ENCODE measurements at regions not wholly inside any gene's neighbourhood (a gene's known extent, or its start where the extent isn't known, plus 50 kb on each side); places are given as distances from the start of the nearest gene placed in this dataset.
"Not testable (repeated sequence)": the region's sequence is repeated elsewhere in the genome, so short reads cannot be mapped to it uniquely, and the experiment has no call there.

DNA sequence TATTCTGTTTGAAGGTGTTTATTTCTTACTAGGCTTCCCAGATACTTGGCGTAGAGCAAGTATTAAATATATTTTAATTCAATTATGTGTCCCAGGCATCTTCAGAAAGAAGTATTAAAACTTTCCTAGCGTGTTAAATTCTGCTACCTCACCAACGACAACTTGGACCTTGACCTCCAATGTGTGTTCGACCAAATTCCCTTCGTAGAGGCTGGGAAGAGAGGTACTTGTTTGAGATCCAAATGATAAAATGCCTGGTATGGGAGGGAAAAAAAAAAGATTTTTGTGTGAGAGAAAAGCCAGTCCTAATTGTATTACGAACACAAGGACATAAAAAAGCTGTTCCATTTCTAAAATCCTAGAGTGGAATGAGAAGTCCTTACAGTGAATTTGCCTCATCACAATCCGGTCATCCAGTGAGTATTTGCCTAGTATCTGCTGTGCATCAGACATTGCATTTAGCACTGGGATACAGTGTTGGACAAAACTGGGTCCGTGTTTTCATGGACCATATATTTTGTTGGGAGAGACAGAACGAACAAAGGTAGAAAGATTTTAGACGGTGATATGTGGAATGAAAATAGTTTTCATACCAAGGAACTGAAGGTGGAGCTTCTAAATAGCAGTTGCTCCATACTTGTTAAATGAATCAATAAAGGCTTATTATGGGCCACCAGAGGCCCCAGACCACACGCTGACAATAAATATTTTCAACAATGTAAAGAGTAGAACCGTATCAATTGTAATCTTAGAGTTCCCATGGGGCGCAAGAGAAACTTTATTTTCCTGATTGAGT, 103.1 kb downstream of the KIF4B start:
- DNase-seq (ENCODE audit: low read depth): no peak

- no peak for DNase-seq (ENCODE audit: low read depth)
Measured at GRCh38 chr5:155125551-155126095, 112.1 kb downstream of the KIF4B start.

DNA sequence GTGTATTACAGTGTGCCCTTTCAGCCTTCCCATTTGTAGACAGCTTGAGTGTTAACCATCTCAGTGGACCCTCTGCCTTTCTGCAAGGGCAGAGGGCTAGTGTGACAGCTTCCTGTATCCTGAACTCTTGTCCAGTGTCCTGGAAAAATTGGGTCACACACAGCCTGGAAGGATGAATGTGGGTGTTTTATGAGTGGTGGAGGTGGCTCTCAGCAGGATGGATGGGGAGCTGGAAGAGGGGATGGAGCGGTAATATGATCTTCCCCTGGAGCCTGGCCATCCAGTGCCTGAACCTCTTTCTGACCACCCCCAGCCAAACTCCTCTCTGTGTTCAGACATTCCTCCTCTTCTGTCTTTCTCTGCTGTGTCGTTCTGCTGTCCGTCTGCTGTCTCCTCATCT, 113.0 kb downstream of the KIF4B start:
- DNase-seq (ENCODE audit: low read depth): no peak

DNA sequence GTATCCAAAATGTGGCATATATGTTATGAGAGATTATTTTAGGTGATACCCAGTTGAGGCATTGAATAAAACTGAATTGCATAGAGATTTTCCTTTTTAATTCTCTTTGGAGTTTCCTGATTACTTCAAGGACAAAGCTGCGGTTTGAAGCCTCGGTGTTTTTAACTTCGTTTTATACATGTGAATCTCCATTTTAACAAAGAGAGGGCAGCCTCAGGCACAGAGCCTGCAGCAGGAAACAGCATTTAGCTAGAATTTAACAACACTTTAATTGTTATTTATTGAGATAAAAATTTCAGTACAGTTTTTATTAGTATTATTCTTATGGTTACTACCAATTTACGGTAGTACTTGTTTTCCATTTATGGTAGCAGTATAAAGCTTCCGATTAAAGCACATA, 114.0 kb downstream of the KIF4B start:
- no peak for DNase-seq (ENCODE audit: low read depth)

DNA sequence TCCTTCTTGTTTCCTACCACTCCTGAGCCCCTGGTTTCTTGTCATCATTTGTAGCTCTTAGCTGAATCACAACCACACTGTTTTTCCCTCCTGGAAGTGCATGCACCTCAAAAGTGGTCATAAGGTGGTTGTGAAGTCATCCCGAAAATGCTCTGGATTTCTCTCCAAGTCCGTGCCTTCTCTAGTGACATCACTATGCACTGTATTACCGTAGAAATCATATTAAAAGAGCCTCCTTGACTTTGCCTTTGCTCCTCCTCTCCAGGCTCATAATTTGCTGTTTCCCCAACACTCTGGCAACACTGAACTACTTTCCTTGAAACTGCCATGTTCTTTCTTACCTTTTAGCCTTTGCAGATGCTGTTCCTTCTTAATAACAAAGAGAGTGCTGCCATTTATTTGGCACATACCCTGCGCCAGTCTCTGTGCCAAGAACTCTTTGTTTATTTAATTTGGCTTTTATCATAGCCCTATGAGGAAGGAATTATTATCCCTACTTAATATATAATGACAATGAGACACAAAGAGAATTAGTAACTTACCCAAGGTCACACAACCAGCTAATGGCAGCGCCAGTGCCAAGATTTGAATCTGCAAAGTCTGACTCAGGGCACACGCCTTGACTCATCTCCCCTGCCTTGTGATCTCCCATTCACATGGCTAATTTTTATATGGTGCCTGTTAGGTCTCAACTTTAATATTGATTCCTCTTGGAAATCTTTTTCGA, 115.4 kb downstream of the KIF4B start:
- DNase-seq (ENCODE audit: low read depth): peak; percentile 14

DNA sequence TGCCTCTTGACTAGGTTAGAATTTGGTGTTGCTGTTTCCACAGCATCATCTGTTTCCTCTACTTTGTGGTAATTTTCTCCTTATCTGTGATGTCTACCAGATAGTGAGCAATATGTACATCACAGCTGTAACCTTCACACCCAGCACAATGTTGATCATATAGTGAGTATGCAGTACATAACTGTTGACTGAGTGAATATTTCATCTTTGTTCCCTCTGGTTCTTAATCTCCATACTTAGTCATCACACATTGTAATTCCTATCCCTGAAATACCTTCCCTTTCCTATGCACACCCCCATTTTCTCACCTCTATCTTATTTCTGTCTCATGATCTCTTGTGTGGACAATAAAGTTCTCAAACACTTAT, 115.9 kb downstream of the KIF4B start:
- DNase-seq (ENCODE audit: low read depth): no peak

DNA sequence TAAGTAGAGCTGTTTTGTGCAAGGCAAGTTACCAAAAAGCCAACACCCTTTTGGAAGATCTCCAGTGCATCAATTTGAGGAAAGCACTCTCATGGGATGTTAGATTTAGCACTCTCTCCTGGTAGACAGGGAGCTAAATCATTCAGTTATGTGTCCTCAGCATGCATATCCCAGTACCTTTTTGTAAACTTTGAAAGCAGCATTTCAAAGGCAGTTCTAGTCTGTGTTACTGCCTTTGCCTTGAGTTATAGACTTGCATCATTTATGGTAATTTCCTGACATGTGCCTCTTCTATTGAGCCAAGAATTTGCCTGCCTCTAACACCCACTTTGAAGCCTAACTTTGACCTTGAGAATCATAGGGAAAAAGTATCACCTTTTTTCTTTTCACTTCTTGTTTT, 120.6 kb downstream of the KIF4B start:
- no peak for DNase-seq (ENCODE audit: low read depth)

DNA sequence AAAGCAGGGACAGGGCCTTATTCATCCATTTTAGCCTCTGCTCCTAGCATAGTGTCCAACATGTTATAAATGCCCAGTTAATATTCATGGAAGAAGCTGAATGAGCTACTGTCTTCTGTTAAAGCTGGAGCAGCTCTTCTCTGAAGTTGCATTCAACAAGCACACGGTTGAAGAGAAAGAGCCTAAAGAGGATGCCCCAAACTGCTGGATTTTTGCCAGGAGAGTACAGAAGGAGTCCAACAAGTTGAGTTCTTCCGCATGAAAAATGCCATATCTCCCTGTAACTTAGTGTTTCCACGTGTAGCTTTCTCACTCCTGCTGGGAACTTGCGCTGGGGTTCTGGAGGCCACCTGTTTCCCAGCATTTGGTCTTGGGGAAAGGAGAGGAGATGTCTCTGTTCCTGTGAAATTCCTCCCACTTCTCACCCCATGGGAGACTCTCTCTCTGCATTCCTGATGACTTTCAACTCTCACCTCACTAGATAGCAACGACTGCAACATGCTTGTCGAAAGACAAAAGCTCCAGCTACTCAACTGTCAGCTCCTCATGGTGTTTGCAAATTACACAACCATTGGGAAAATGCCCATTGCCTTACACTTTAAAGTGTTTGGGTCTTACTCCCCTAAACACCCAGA, 122.8 kb downstream of the KIF4B start:
- DNase-seq (ENCODE audit: low read depth): no peak

DNA sequence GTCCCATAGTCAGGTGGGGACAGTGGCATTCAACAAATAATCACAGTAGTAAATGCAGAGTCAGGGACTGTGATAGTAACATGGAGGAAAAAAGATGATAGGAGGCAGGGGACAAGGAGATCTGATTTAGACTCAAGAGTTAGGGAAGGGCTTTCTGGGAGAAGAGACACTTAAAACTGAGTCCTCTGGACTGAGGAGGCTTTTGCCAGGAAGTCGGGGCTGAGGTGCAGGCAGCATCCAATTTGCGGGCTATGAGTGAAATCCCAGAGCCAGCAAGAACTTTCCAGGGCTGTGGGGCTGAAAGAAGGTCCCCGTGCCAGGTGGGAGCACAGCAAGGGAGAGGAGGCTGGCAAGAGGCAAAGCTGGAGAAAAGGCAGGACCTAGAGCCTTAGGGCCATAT, 124.1 kb downstream of the KIF4B start:
- DNase-seq (ENCODE audit: low read depth): no peak

GRCh38 chr5:155140646-155141045, 127.1 kb downstream of the KIF4B start:
- no peak for DNase-seq (ENCODE audit: low read depth)

GRCh38 chr5:155144956-155145355, 131.4 kb downstream of the KIF4B start:
- DNase-seq (ENCODE audit: low read depth): no peak

DNA sequence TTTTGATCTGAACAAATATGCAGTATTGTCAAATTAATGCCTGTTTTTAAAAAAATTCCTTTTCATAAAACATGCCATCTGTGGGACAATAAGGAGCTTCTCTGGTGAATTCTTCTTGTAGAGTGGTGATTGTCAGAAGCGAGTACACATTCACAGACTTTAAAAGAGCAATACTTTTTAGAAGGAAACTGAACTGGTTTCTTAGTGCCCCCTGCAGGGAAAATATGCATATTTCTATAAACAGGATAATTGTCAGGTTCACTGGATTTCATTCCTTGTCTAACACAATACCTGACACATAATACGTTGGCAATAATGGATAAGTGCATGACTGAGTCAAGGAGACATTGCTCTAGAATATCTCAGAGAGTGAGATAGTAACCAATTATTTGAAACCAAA, 133.7 kb downstream of the KIF4B start:
- DNase-seq (ENCODE audit: low read depth): no peak

DNA sequence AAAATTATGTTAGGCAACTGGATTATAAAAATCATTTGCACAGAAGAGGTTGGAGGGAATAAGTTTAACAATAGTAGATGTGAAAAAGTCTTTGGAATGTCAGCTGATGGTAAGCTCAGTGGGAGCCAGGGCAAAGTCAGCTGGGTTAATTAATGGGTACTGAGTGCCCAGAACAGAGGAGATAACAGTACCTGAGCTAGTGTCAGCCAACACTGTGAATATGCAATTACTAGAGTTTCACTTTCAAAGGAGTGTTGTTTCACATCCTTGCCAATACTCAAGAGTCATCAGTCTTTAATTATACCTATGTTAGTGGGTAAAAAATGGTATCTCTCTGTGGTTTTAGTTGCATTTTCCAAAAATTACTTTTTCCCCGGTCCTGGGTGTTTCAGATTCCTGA, 135.1 kb downstream of the KIF4B start:
- DNase-seq (ENCODE audit: low read depth): no peak

DNA sequence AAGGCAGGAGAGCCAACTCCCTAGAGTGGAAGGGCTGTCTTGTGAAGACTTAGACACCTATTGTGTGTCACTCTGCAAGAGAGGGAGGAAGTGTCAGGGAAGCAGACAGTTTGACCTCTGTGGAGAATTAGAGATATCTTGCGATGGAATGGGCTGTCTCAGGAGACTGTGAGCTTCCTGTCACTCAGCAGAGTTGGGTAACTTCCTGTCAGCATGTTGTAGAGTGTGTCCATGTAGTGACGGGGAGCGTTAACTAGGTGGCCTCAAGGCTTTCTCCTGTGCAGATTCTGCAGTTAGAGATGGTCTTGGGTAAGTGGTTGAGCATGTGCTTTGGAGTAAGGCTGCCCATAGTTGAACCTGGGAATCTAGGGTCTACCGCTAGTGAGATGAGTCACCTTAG, 136.5 kb downstream of the KIF4B start:
- DNase-seq (ENCODE audit: low read depth): no peak

GRCh38 chr5:155154973-155155372, 141.4 kb downstream of the KIF4B start:
- no peak for DNase-seq (ENCODE audit: low read depth)

GRCh38 chr5:155163084-155163483, 149.5 kb downstream of the KIF4B start:
- not testable (repeated sequence) for DNase-seq (ENCODE audit: low read depth)

DNA sequence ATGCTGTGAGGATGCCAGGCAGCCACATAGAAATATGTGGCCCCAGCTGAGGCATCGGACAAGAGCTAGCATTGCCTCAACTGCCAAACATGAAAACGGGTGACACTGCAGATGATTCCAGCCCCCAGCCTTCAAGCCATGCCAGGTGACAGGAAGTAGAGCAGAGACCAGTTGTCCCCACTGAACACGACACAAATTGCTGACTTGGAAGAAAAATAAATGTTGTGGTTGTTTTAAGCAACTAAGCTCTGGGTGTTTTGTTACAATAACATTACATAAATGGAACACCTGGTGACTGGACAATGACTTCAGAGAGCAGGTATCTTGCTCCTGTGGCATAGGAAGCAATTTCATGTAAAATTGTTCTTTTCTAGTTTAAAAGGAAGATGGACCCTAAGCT, 154.2 kb downstream of the KIF4B start:
- DNase-seq (ENCODE audit: low read depth): no peak

- no peak for DNase-seq (ENCODE audit: low read depth)
Measured at GRCh38 chr5:155181542-155181941, 168.0 kb downstream of the KIF4B start.

DNA sequence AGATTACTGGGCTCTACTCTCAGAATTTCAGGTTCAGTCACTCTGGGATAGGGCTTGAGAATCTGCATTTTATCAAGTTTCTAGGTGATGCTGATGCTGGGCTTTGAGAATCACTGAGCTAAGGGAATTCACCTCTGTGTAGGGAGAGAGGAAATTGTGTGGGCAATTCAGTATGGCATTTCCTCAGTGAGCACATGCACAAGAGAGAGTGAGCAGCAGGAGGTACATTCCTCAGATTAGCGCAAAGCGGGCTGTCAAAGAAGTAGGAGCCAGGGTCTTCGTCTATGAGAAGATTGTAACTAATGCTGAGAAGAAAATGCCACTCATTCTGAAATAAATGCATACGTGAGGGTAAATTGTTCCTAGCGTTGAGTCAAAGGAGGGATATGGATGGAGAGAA, 175.9 kb downstream of the KIF4B start:
- DNase-seq (ENCODE audit: low read depth): no peak

GRCh38 chr5:155189981-155190380, 176.4 kb downstream of the KIF4B start:
- DNase-seq (ENCODE audit: low read depth): no peak

DNA sequence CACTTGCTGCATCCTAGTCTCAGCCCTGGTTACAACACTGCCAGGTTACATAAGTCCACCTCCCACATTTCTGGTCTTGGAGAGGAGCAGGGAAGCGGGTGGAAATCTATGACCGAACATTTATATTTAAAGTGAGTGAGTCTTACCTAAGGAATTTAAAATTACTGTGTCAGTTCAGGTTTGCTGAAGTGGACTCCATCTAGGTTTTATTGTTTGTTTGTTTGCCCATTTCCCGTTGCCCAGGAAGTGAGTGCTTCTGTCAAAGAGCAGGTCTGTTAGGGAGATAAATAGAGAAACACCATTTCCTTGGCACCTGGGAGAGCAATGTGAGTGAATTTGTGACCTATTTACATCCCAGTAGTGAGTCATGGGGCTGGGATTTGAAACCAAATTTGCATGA, 179.5 kb downstream of the KIF4B start:
- no peak for DNase-seq (ENCODE audit: low read depth)

- DNase-seq (ENCODE audit: low read depth): no peak
Measured at GRCh38 chr5:155193483-155194107, 180.0 kb downstream of the KIF4B start.
